ENCODE measurements at regions not wholly inside any gene's neighbourhood (a gene's known extent, or its start where the extent isn't known, plus 50 kb on each side); places are given as distances from the start of the nearest gene placed in this dataset.

GRCh38 chr15:58329781-58330671, 101.8 kb upstream of the LIPC start:
- no peak for DNase-seq

- no peak for DNase-seq
Observed at GRCh38 chr15:58330741-58331559, 100.8 kb upstream of the LIPC start.

- DNase-seq = no peak
Observed at GRCh38 chr15:58331560-58331912, 100.3 kb upstream of the LIPC start.

- DNase-seq = peak; percentile 35
Observed at GRCh38 chr15:58331913-58332675, 99.7 kb upstream of the LIPC start.

GRCh38 chr15:58332676-58333400, 99.0 kb upstream of the LIPC start:
- DNase-seq = no peak

GRCh38 chr15:58334803-58335202, 97.0 kb upstream of the LIPC start:
- no peak for DNase-seq

- no peak for DNase-seq
Observed at GRCh38 chr15:58336161-58336560, 95.6 kb upstream of the LIPC start.

- DNase-seq = no peak
Observed at GRCh38 chr15:58340176-58340575, 91.6 kb upstream of the LIPC start.

- DNase-seq = no peak
Observed at GRCh38 chr15:58342508-58342907, 89.3 kb upstream of the LIPC start.

- DNase-seq = no peak
Observed at GRCh38 chr15:58344213-58345070, 87.3 kb upstream of the LIPC start.

- no peak for DNase-seq
Observed at GRCh38 chr15:58346361-58346760, 85.4 kb upstream of the LIPC start.

GRCh38 chr15:58348095-58348812, 83.5 kb upstream of the LIPC start:
- no peak for DNase-seq

- no peak for DNase-seq
Observed at GRCh38 chr15:58352026-58352929, 79.5 kb upstream of the LIPC start.

GRCh38 chr15:58355382-58355971, 76.3 kb upstream of the LIPC start:
- no peak for DNase-seq

GRCh38 chr15:58355973-58356372, 75.8 kb upstream of the LIPC start:
- DNase-seq = no peak

GRCh38 chr15:58357529-58358476, 74.0 kb upstream of the LIPC start:
- DNase-seq = peak; percentile 11

GRCh38 chr15:58360421-58361090, 71.2 kb upstream of the LIPC start:
- DNase-seq = no peak

All from effector CD4-positive, alpha-beta T cell (primary cell).